ENCODE measurements at regions not wholly inside any gene's neighbourhood (a gene's known extent, or its start where the extent isn't known, plus 50 kb on each side); places are given as distances from the start of the nearest gene placed in this dataset.

DNA sequence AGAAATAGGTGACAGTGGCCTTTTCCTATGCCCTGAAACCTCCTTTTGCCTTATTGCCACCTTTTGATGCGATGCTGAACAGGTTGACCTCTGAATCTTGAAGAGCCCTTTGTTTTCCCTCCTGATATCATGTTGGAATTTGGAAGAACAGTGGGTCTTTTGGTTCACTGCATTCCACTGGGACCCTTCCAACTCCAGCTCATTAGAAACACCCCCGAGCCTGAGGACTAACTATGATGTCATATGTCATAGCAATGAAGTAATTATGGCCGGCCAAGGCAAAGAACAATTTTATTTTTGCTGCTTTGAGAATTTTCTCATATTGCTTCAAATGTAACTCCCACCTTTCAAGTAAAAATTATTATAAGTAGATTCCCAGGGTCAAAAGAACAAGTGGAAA lies 353.4 kb upstream of the JAG1 start:
- TF ChIP-seq POLR2AphosphoS5 (IDR thresholded peaks at IDR 0.05; ENCODE audit: low read length) (no peak), FOXM1 (IDR thresholded peaks at IDR 0.05; ENCODE audit: low read depth, low read length) (no peak), ZNF274 (IDR thresholded peaks at IDR 0.05; ENCODE audit: insufficient read depth, insufficient read length) (no peak), EZH2 (IDR thresholded peaks at IDR 0.05; ENCODE audit: borderline replicate concordance, control insufficient read depth, low read depth, low read length) (no peak), FOS (IDR thresholded peaks at IDR 0.05; ENCODE audit: borderline replicate concordance, extremely low read depth, insufficient read length) (no peak), EP300 (IDR thresholded peaks at IDR 0.05; ENCODE audit: borderline replicate concordance in 1 of 2, control insufficient read depth in 1 of 2, low read depth in 2 of 2, low read length in 2 of 2) (no peak), POLR2A (IDR thresholded peaks at IDR 0.05; ENCODE audit: low read depth, low read length) (no peak), ZZZ3 (IDR thresholded peaks at IDR 0.05; ENCODE audit: control insufficient read depth, insufficient read length, low read depth) (no peak), EGR1 (IDR thresholded peaks at IDR 0.05; ENCODE audit: borderline replicate concordance in 1 of 2, low read depth in 2 of 2, low read length in 2 of 2) (no peak), E2F4 (IDR thresholded peaks at IDR 0.05; ENCODE audit: low read depth, low read length) (no peak), RFX5 (IDR thresholded peaks at IDR 0.05; ENCODE audit: low read depth, low read length) (no peak), MTA2 (IDR thresholded peaks at IDR 0.05; ENCODE audit: low read depth) (no peak)
- TF ChIP-seq, protein P1, sequence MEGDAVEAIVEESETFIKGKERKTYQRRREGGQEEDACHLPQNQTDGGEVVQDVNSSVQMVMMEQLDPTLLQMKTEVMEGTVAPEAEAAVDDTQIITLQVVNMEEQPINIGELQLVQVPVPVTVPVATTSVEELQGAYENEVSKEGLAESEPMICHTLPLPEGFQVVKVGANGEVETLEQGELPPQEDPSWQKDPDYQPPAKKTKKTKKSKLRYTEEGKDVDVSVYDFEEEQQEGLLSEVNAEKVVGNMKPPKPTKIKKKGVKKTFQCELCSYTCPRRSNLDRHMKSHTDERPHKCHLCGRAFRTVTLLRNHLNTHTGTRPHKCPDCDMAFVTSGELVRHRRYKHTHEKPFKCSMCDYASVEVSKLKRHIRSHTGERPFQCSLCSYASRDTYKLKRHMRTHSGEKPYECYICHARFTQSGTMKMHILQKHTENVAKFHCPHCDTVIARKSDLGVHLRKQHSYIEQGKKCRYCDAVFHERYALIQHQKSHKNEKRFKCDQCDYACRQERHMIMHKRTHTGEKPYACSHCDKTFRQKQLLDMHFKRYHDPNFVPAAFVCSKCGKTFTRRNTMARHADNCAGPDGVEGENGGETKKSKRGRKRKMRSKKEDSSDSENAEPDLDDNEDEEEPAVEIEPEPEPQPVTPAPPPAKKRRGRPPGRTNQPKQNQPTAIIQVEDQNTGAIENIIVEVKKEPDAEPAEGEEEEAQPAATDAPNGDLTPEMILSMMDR (IDR thresholded peaks at IDR 0.05 in 2 of 3, conservative IDR thresholded peaks at IDR 0.05 in 1 of 3; ENCODE audit: control insufficient read depth in 2 of 3, extremely low read depth in 1 of 3, insufficient read depth in 1 of 3, low read depth in 3 of 3, low read length in 3 of 3) = no peak
- TF ChIP-seq, protein P2, sequence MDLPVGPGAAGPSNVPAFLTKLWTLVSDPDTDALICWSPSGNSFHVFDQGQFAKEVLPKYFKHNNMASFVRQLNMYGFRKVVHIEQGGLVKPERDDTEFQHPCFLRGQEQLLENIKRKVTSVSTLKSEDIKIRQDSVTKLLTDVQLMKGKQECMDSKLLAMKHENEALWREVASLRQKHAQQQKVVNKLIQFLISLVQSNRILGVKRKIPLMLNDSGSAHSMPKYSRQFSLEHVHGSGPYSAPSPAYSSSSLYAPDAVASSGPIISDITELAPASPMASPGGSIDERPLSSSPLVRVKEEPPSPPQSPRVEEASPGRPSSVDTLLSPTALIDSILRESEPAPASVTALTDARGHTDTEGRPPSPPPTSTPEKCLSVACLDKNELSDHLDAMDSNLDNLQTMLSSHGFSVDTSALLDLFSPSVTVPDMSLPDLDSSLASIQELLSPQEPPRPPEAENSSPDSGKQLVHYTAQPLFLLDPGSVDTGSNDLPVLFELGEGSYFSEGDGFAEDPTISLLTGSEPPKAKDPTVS (IDR thresholded peaks at IDR 0.05; ENCODE audit: low read depth, low read length) = no peak

Data from GM12878 (cell line).